Lung (tissue), 11 donors: ENCODE measurements at regions not wholly inside any gene's neighbourhood (a gene's known extent, or its start where the extent isn't known, plus 50 kb on each side); places are given as distances from the start of the nearest gene placed in this dataset.

Experiments
- ATAC-seq: fragments of 200-7000 bp; cut with Tn5 transposase; one replicate; pipeline ENCODE4 v1.9.1; 2020; ENCODE audit warnings: moderate number of reproducible peaks; ENCODE audit not compliant: insufficient read depth, low FRiP score
- DNase-seq, 3 donors: peaks; one replicate each; pipeline ENCODE4 v3.0.0-alpha.2; 2013 to 2017
- H3K27ac ChIP-seq, 2 donors: one replicate each; pipeline ENCODE4 v1.5.1; 2013; ENCODE audit warnings: mild to moderate bottlenecking in 2 of 2, moderate library complexity in 2 of 2, control low read depth in 1 of 2, inconsistent platforms in 1 of 2, low read depth in 1 of 2, low read length in 1 of 2
- H3K27me3 ChIP-seq, 3 donors: one replicate each; pipeline ENCODE4 v1.5.1; 2013; ENCODE audit warnings: low read length in 2 of 3; ENCODE audit not compliant: control insufficient read depth in 3 of 3, insufficient read depth in 3 of 3
- H3K36me3 ChIP-seq, 4 donors: one replicate each; pipeline ENCODE4 v1.5.1; 2013; ENCODE audit warnings: low read length in 4 of 4, mild to moderate bottlenecking in 1 of 4, moderate library complexity in 1 of 4; ENCODE audit not compliant: control insufficient read depth in 4 of 4, insufficient read depth in 4 of 4
- H3K4me1 ChIP-seq, 5 donors: one replicate each; pipeline ENCODE4 v1.5.1; 2013; ENCODE audit warnings: low read length in 5 of 5, mild to moderate bottlenecking in 2 of 5, moderate library complexity in 1 of 5; ENCODE audit not compliant: control insufficient read depth in 5 of 5, insufficient read depth in 5 of 5
- H3K4me3 ChIP-seq: one replicate; pipeline ENCODE4 v1.5.1; 2013; ENCODE audit warnings: mild to moderate bottlenecking, control low read depth, moderate library complexity
- H3K9ac ChIP-seq, 2 donors: one replicate each; pipeline ENCODE4 v1.5.1; 2013; ENCODE audit warnings: low read length in 2 of 2, control low read depth in 1 of 2; ENCODE audit not compliant: insufficient read depth in 1 of 2
- H3K9me3 ChIP-seq, 4 donors: one replicate each; pipeline ENCODE4 v1.5.1; 2013; ENCODE audit warnings: low read length in 3 of 4, mild to moderate bottlenecking in 1 of 4, moderate library complexity in 1 of 4; ENCODE audit not compliant: control insufficient read depth in 4 of 4, insufficient read depth in 3 of 4
- CTCF ChIP-seq: IDR thresholded peaks from 2 replicates; pipeline ENCODE4 v1.5.1; 2012; ENCODE audit warnings: mild to moderate bottlenecking; ENCODE audit errors: control extremely low read depth, extremely low read depth
- WGBS, 2 donors: extraction: QIAGEN DNeasy Blood & Tissue Kit; methylation state at CpG; one replicate each; pipeline ENCODE4 v1.1.7; 2013; 5-methylcytosine and 5-hydroxymethylcytosine counted together
- donor health status: control.
- donor health status: control.
- donor health status: Bipolar disorder and iron deficiency.
- donor health status: healthy.
- donor health status: DM: yes; HTN: yes; CAD: no.

- Histone ChIP-seq H3K36me3 (no peaks in the 10 kb centered on the region), H3K4me1 (no peaks in the 10 kb centered on the region), H3K27me3 (no peaks in the 10 kb centered on the region), H3K9ac (no peak overlapping the region), H3K4me3 (no peak overlapping the region), H3K27ac (no peak overlapping the region), H3K9me3 (peaks cover 0 to 3% (median 0%) of the 10 kb centered on the region in 4 donors)
- no peak for TF ChIP-seq CTCF
- no peak for DNase-seq
- 78 to 81% methylated on average over 3 of the region's 3 CpGs for WGBS, 2 donors
- ATAC-seq, result no peak
Measured at GRCh38 chr4:137266511-137266910, 265.8 kb downstream of the PCDH18 start.

GRCh38 chr4:137263206-137263605 is 269.1 kb downstream of the PCDH18 start:
- 79 to 80% methylated on average over 3 of the region's 3 CpGs for WGBS, 2 donors
- TF ChIP-seq CTCF, result no peak
- Histone ChIP-seq H3K27ac (no peak overlapping the region), H3K36me3 (no peaks in the 10 kb centered on the region), H3K4me3 (no peak overlapping the region), H3K27me3 (no peaks in the 10 kb centered on the region), H3K4me1 (no peaks in the 10 kb centered on the region), H3K9ac (no peak overlapping the region), H3K9me3 (no peaks in the 10 kb centered on the region)
- ATAC-seq, result no peak
- DNase-seq, result no peak

- Histone ChIP-seq H3K9me3 (no peaks in the 10 kb centered on the region), H3K27ac (no peak overlapping the region), H3K36me3 (no peaks in the 10 kb centered on the region), H3K4me3 (no peak overlapping the region), H3K4me1 (no peaks in the 10 kb centered on the region), H3K27me3 (no peaks in the 10 kb centered on the region), H3K9ac (no peak overlapping the region)
- DNase-seq, result no peak
- TF ChIP-seq CTCF, result no peak
- no peak for ATAC-seq
Measured at GRCh38 chr4:137253949-137254348, 278.3 kb downstream of the PCDH18 start.

GRCh38 chr4:137249112-137249511 is 283.2 kb downstream of the PCDH18 start:
- no peaks in the 10 kb centered on the region for H3K9me3 ChIP-seq
- no peak overlapping the region for H3K9ac ChIP-seq
- no peak overlapping the region for H3K27ac ChIP-seq
- H3K4me3 ChIP-seq, result no peak overlapping the region
- ATAC-seq, result no peak
- TF ChIP-seq CTCF, result no peak
- no peaks in the 10 kb centered on the region for H3K27me3 ChIP-seq
- DNase-seq, result no peak
- no peaks in the 10 kb centered on the region for H3K4me1 ChIP-seq
- no peaks in the 10 kb centered on the region for H3K36me3 ChIP-seq
- 69 to 81% methylated on average over 2 of the region's 2 CpGs for WGBS, 2 donors
